HepG2 (cell line): ENCODE measurements at regions not wholly inside any gene's neighbourhood (a gene's known extent, or its start where the extent isn't known, plus 50 kb on each side); places are given as distances from the start of the nearest gene placed in this dataset.

ENCODE experiments used
- ATAC-seq: fragments of 200-7000 bp; cut with Tn5 transposase; 3 replicates; pipeline ENCODE4 v1.9.1; 2020; ENCODE audit warnings: mild to moderate bottlenecking, moderate library complexity
- BruUV-seq: library from RNA; stranded (reverse); fragments of 400-500 nt; replicated peaks from 2 replicates; lab custom pipeline; 2021; lab: Mats Ljungman, UMichigan
- CTCF ChIA-PET: fragments of 300-600 bp; formaldehyde crosslinking; extraction: SDS; loops from one replicate; lab custom pipeline; 2021; ENCODE audit warnings: low total read pairs, inconsistent platforms, low intra/inter-chr PET ratio; lab: Yijun Ruan, JAX
- POLR2A ChIA-PET: fragments of 350-600 bp; sonication (Branson Sonifier 250); formaldehyde crosslinking; loops from one replicate; lab custom pipeline; 2020; ENCODE audit warnings: antibody characterized with exemption, inconsistent platforms; lab: Yijun Ruan, JAX
- DNase-seq: peaks from one replicate; pipeline ENCODE4 v3.0.0-alpha.2; 2015; ENCODE audit warnings: low spot score
- FAIRE-seq: peaks from 3 replicates; lab custom pipeline; 2011; peaks lifted over from hg19 to GRCh38; lab: Jason Lieb, UNC
- H2AFZ ChIP-seq: one replicate; pipeline ENCODE4 v1.6.1; 2011; ENCODE audit warnings: low read length, inconsistent platforms
- H3K27ac ChIP-seq: fragments of 300-600 bp; 3 replicates; pipeline ENCODE4 v1.8.0; 2011; ENCODE audit warnings: mixed run types, mild to moderate bottlenecking, mixed read lengths, low read length, inconsistent platforms; ENCODE audit not compliant: insufficient read depth; ENCODE audit errors: extremely low read length
- H3K27me3 ChIP-seq, 2 experiments: fragments of 200-600 bp in 1 of 2; 2 replicates in 1 of 2; 3 replicates in 1 of 2; pipeline versions ENCODE4 v1.6.0 to v1.8.0; 2011; ENCODE audit warnings: low read length in 2 of 2, mild to moderate bottlenecking in 2 of 2, moderate library complexity in 2 of 2, inconsistent platforms in 1 of 2; ENCODE audit not compliant: insufficient read depth in 2 of 2, control insufficient read depth in 1 of 2
- H3K36me3 ChIP-seq, 2 experiments: fragments of 200-600 bp in 1 of 2; replicated peaks in 1 of 2; 2 replicates in 1 of 2; 3 replicates in 1 of 2; pipeline versions ENCODE4 v1.5.1 to v1.8.0; 2011; ENCODE audit warnings: low read length in 2 of 2, inconsistent platforms in 1 of 2; ENCODE audit not compliant: insufficient read depth in 2 of 2, control insufficient read depth in 1 of 2
- H3K4me1 ChIP-seq: 2 replicates; pipeline ENCODE4 v1.5.1; 2012; ENCODE audit warnings: low read length, inconsistent platforms; ENCODE audit not compliant: insufficient read depth
- H3K4me2 ChIP-seq: 2 replicates; pipeline ENCODE4 v1.6.0; 2011; ENCODE audit warnings: low read depth, low read length, inconsistent platforms
- H3K4me3 ChIP-seq, 3 experiments: fragments of 200-600 bp in 1 of 3; sonication (generic), shearing (Covaris generic) in 1 of 3; replicated peaks in 1 of 3; 2 replicates each; pipeline ENCODE4 v1.5.1; 2011 to 2016; ENCODE audit warnings: low read length in 3 of 3, inconsistent platforms in 2 of 3, low read depth in 2 of 3, mild to moderate bottlenecking in 2 of 3, control low read depth in 1 of 3, mixed read lengths in 1 of 3; ENCODE audit not compliant: insufficient read depth in 1 of 3
- H3K79me2 ChIP-seq: one replicate; pipeline ENCODE4 v1.6.1; 2011; ENCODE audit warnings: low read length, inconsistent platforms; ENCODE audit not compliant: insufficient read depth
- H3K9ac ChIP-seq: 2 replicates; pipeline ENCODE4 v1.6.0; 2011; ENCODE audit warnings: mild to moderate bottlenecking, low read depth, low read length, inconsistent platforms; ENCODE audit not compliant: insufficient read depth
- H3K9me3 ChIP-seq: 2 replicates; pipeline ENCODE4 v1.5.1; 2012; ENCODE audit warnings: mild to moderate bottlenecking, low read length
- H4K20me1 ChIP-seq: 2 replicates; pipeline ENCODE4 v1.6.0; 2011; ENCODE audit warnings: inconsistent platforms, mild to moderate bottlenecking, low read length, moderate library complexity; ENCODE audit not compliant: insufficient read depth
- ATF7 ChIP-seq, 2 experiments: fragments of 450-650 bp in 1 of 2; sonication (generic) in 1 of 2; formaldehyde crosslinking in 1 of 2; IDR thresholded peaks; 2 replicates each; pipeline versions ENCODE4 v1.4.0 to v1.6.1; 2016 to 2020; ENCODE audit warnings: antibody characterized with exemption in 1 of 2, mild to moderate bottlenecking in 1 of 2, missing genetic modification reagents in 1 of 2
- BHLHE40 ChIP-seq: IDR thresholded peaks from 2 replicates; pipeline ENCODE4 v1.6.1; 2011; ENCODE audit warnings: low read length, improper control_type of control experiment
- BRCA1 ChIP-seq: sonication (generic); formaldehyde crosslinking; IDR thresholded peaks from 2 replicates; pipeline ENCODE4 v1.4.0; 2020; ENCODE audit warnings: missing genetic modification reagents
- GATA4 ChIP-seq: sonication (generic); IDR thresholded peaks from 2 replicates; pipeline ENCODE4 v1.6.1; 2016; ENCODE audit warnings: antibody characterized with exemption, low read depth, borderline replicate concordance
- KDM1A ChIP-seq: IDR thresholded peaks from 2 replicates; pipeline ENCODE4 v1.6.1; 2016; ENCODE audit warnings: missing compliant biosample characterization
- MEIS1 ChIP-seq: sonication (generic); formaldehyde crosslinking; IDR thresholded peaks from 2 replicates; pipeline ENCODE4 v1.9.0; 2021; ENCODE audit warnings: mild to moderate bottlenecking, missing genetic modification reagents, moderate library complexity, borderline replicate concordance
- MEIS2 ChIP-seq: sonication (generic); formaldehyde crosslinking; IDR thresholded peaks from 2 replicates; pipeline ENCODE4 v1.9.0; 2021; ENCODE audit warnings: mild to moderate bottlenecking, missing genetic modification reagents
- RFX3 ChIP-seq: IDR thresholded peaks from 2 replicates; pipeline ENCODE4 v1.6.1; 2016; ENCODE audit warnings: missing biosample characterization, missing genetic modification reagents
- RXRA ChIP-seq: sonication (generic); formaldehyde crosslinking; IDR thresholded peaks from 2 replicates; pipeline ENCODE4 v1.5.1; 2020; ENCODE audit warnings: missing genetic modification reagents
- ZHX1 ChIP-seq: sonication (generic); formaldehyde crosslinking; IDR thresholded peaks from 2 replicates; pipeline ENCODE4 v1.8.1; 2022; ENCODE audit warnings: low read depth, mild to moderate bottlenecking, missing genetic modification reagents
- ZNF24 ChIP-seq: fragments of 450-650 bp; IDR thresholded peaks from 2 replicates; pipeline ENCODE4 v1.6.1; 2017; ENCODE audit warnings: antibody characterized with exemption, mild to moderate bottlenecking
- ZNF33B ChIP-seq: sonication (generic); formaldehyde crosslinking; IDR thresholded peaks from 2 replicates; pipeline ENCODE4 v1.5.1; 2020; ENCODE audit warnings: mild to moderate bottlenecking, missing genetic modification reagents
- ZNF749 ChIP-seq: sonication (generic); formaldehyde crosslinking; IDR thresholded peaks from 2 replicates; pipeline ENCODE4 v1.8.0; 2022; ENCODE audit warnings: mild to moderate bottlenecking, missing genetic modification reagents, moderate library complexity, borderline replicate concordance
- ZNF777 ChIP-seq: sonication (generic); formaldehyde crosslinking; IDR thresholded peaks from 2 replicates; pipeline ENCODE4 v1.4.0; 2020; ENCODE audit warnings: missing genetic modification reagents
- ZUFSP ChIP-seq: sonication (generic); formaldehyde crosslinking; IDR thresholded peaks from 2 replicates; pipeline ENCODE4 v1.9.0; 2021; ENCODE audit warnings: missing genetic modification reagents, mild to moderate bottlenecking, borderline replicate concordance
- WGBS: methylation state at CpG from one replicate; pipeline ENCODE4 v1.1.6; 2017; ENCODE audit warnings: low lambda C conversion rate; 5-methylcytosine and 5-hydroxymethylcytosine counted together
- in situ Hi-C: cut with HindIII; loops from 2 replicates; pipeline ENCODE4 v1.10.0; 2017; ENCODE audit warnings: low pct_unique_long_range_greater_than_20kb; ENCODE audit not compliant: extremely low pct_ligation_motif_present
- intact Hi-C: fragments of 100-400 bp; cut with micrococcal nuclease; formaldehyde crosslinking; loops from one replicate; pipeline ENCODE4 v1.10.0; 2022; ENCODE audit not compliant: unreplicated experiment
- TF ChIP-seq, protein P1 (sequence below): sonication (generic); formaldehyde crosslinking; IDR thresholded peaks from 2 replicates; pipeline ENCODE4 v1.5.0; 2020; ENCODE audit warnings: missing genetic modification reagents

DNA sequence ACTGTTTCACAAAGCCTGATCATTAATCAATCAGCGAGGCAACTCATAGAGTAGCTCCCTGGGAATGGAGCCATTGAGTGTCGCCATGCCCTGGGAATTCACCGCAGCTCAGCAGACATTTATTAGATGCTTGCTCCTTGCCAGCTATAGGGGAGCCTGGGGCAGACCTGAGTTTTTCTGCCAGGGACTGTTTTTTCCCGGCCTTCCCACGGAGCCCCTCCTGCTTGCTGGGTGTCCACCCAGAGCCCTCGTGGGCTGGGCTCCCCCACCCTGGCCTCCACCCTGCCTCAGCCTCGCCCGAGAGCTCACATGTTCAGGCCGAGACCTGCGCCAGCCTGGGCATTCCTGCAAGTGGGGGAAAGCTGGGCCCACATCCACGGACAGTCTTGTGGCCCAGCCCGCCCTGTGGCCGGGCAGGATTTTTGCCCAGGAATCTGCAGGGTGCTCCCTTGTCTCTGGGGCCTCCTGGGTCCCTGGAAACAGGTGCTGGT lies 64.9 kb downstream of the SMIM38 start (continued):
- no peak for TF ChIP-seq KDM1A (CRISPR knock-in tag)
- TF ChIP-seq, all 625 proteins: peak for 0

DNA sequence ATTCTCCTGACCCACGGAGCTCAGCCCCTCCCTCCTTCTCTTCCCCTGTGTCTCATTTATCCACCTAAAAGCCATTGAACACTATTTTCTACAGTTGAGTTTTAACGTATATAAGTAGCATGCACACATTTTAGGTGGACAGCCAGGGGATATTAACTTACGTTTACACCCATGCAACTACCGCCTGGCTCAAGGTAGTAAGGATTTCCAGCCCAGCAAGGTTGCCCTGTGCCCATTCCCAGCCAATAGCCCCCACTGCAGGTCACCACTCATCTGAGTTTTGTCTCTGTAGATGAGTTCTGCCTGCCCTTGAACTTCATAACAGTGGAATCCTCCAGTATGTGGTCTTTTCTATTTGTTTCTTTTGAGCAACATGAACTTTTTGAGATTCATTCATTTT lies 65.4 kb downstream of the SMIM38 start:
- no peaks in the 10 kb centered on the region for H3K36me3 ChIP-seq
- in situ Hi-C loops: no loop called here
- H2AFZ ChIP-seq: no peak overlapping the region
- H3K9me3 ChIP-seq: no peaks in the 10 kb centered on the region
- WGBS: 45% methylated on average over 4 of the region's 4 CpGs
- H3K27ac ChIP-seq: no peak overlapping the region
- DNase-seq: no peak
- H3K4me2 ChIP-seq: no peak overlapping the region
- ATAC-seq: no peak
- no peak overlapping the region for H3K9ac ChIP-seq
- CTCF ChIA-PET: no interaction called here
- intact Hi-C loops: no loop called here
- peaks cover 3 to 30% of the 10 kb centered on the region in 2 experiments; a peak in 4 of 5 replicates for H3K27me3 ChIP-seq
- H3K4me1 ChIP-seq: no peaks in the 10 kb centered on the region
- POLR2A ChIA-PET: no interaction called here
- BruUV-seq: no TSS peak
- no peak for FAIRE-seq
- H3K4me3 ChIP-seq: no peak overlapping the region
- TF ChIP-seq ZNF777 (CRISPR knock-in tag) (no peak), ZUFSP (no peak), BRCA1 (CRISPR knock-in tag) (no peak), ATF7 (IDR thresholded peaks at IDR 0.05) (no peak), ATF7 (CRISPR knock-in tag; IDR thresholded peaks at IDR 0.05) (no peak), BHLHE40 (no peak), RFX3 (CRISPR knock-in tag) (no peak), ZNF33B (CRISPR knock-in tag) (no peak), MEIS1 (no peak), RXRA (CRISPR knock-in tag) (no peak), GATA4 (no peak), MEIS2 (no peak), ZNF749 (no peak), ZNF24 (no peak), ZHX1 (no peak)
- TF ChIP-seq, protein P1, sequence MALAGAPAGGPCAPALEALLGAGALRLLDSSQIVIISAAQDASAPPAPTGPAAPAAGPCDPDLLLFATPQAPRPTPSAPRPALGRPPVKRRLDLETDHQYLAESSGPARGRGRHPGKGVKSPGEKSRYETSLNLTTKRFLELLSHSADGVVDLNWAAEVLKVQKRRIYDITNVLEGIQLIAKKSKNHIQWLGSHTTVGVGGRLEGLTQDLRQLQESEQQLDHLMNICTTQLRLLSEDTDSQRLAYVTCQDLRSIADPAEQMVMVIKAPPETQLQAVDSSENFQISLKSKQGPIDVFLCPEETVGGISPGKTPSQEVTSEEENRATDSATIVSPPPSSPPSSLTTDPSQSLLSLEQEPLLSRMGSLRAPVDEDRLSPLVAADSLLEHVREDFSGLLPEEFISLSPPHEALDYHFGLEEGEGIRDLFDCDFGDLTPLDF: no peak
- H4K20me1 ChIP-seq: no peaks in the 10 kb centered on the region
- no peaks in the 10 kb centered on the region for H3K79me2 ChIP-seq
